ENCODE measurements at regions not wholly inside any gene's neighbourhood (a gene's known extent, or its start where the extent isn't known, plus 50 kb on each side); places are given as distances from the start of the nearest gene placed in this dataset.

DNA sequence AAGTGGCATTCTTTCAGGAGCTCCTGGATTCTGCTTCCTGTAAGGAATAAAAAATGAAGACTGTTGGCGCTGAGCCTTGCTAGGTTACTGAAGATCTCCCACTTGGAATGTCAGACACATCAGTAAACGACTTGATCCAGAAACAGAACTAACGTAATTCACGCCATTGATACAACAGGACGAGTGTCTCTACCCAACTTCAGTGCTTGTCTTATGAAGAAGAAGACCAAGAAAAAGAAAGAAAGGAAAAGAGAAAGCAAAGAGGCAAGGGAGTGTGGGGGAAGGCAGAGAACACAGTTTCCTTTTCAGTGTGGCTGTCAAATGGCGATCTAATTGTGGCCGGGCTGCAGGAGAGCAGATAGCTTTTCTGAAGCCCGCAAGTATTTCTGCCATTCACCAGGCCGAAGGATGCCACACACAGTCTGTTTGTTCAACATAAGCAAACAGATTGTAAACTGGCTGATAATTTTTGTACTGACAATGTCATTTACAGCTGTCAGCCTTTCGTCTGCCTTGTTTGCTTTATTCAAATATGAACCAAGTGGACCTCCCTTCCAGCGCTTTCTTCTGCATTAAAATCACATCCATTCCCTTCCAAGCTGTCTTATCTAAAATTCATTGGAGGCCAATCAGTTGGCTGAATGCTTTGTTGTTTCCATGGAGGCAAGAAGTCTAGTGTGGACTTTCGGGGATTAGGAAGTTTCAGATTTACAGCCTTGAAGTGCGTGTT, 180.6 kb downstream of the FOXA2 start (continued):
- TF ChIP-seq, protein P1, sequence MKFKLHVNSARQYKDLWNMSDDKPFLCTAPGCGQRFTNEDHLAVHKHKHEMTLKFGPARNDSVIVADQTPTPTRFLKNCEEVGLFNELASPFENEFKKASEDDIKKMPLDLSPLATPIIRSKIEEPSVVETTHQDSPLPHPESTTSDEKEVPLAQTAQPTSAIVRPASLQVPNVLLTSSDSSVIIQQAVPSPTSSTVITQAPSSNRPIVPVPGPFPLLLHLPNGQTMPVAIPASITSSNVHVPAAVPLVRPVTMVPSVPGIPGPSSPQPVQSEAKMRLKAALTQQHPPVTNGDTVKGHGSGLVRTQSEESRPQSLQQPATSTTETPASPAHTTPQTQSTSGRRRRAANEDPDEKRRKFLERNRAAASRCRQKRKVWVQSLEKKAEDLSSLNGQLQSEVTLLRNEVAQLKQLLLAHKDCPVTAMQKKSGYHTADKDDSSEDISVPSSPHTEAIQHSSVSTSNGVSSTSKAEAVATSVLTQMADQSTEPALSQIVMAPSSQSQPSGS (IDR thresholded peaks at IDR 0.05; ENCODE audit: low read length) = no peak
- no peak for TF ChIP-seq MAFK (IDR thresholded peaks at IDR 0.05; ENCODE audit: low read depth, low read length)
- no peak for TF ChIP-seq EGR1 (IDR thresholded peaks at IDR 0.05; ENCODE audit: borderline replicate concordance, low read depth, low read length)

All from H1 (cell line).